Activated CD8-positive, alpha-beta memory T cell treated with anti-CD3 and anti-CD28 coated beads, Interleukin-2, amount 50 U/mL, for 4 hours (primary cell): ENCODE measurements at regions not wholly inside any gene's neighbourhood (a gene's known extent, or its start where the extent isn't known, plus 50 kb on each side); places are given as distances from the start of the nearest gene placed in this dataset.
"Not testable (repeated sequence)": the region's sequence is repeated elsewhere in the genome, so short reads cannot be mapped to it uniquely, and the experiment has no call there.

ENCODE experiments used
- DNase-seq: peaks from one replicate; pipeline ENCODE4 v3.0.0-alpha.2; 2020

DNA sequence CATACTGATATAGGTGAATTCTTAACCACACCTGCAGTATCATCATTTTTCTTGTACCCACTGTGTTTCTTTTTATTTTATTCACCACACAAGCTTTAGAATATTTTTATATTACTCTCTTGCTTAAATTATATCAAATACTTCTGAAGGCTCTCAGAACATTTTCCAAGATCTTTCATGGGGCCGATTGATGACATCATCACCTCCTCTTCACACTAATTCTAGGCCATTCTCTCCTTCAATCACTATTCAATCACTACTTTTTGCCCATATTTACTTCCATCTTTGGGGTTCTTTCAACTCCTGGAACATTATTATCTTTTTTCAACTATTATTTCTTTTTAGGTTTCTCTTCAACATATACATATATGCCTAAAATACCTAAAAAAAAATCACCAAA lies 1438.8 kb upstream of the ALCAM start:
- DNase-seq: no peak

DNA sequence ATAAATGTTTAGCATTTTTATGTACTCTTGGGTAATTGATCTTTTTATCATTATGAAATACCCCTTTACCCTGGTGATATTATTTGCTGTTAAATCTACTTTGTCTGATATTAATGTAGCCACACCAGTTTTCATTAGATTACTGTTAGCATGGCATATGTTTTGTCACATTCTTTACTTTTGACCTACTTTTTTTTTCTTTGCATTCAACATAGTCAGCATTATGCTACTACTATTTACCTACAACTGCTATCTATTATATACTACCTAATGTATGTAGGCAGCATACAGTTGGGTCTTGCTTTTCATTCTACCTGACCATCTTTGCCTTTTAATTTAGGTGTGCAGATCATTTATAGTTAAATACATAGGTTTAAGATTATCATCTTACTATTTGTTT lies 1429.6 kb upstream of the ALCAM start:
- DNase-seq: no peak

DNA sequence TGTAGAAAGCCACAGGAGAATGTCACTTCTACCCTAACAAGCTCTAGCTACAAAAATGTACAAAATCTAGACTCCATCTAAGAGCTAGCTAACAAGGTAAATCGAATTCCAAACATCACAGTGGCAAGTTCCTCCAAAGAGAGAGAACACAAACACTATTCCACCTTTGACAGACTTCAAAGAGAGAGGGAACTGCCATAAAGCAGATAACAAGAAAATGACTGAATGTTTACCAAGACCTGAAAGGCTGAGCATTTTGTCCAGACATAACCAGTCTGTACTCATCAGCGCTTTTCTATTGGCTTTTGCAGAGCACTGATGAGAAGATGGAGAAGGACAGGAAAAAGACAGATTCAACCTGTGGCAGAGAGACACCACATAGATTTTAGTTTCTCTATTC lies 1419.6 kb upstream of the ALCAM start:
- DNase-seq: no peak

DNA sequence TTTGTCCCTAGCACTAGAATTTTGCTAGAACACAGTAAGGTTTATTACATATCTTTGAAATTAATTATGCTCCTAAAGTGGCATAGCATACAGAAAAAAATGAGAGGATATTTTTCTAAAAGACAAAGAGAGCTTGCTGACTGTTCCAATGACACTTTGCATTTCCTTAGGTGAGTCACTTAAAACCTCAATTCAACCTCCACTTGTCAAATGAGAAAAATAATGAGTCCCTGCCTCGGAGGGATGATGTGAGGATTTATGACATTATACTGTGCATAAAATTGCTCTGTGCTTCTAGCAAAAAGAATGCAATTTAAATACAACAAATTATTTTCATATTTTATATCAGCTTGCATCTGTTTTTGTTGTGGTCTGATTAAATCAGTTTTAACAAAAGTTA lies 1417.0 kb upstream of the ALCAM start:
- no peak for DNase-seq

DNA sequence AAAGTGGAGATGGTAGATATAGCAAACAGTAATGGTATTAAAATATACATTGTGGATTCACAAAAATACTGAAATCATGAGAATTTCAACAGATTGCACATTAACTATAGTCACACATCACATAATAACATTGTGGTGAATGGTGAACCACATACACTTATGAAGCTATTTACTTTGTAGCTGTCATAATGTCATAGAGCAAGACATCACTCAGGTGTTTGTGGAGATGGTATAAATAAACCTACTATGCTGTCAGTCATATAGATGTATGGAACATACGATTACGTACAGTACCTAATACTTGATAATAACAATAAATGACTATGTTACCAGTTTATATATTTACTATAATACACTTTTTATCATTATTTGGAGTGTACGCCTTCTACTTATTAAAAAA lies 1416.0 kb upstream of the ALCAM start:
- DNase-seq: no peak

DNA sequence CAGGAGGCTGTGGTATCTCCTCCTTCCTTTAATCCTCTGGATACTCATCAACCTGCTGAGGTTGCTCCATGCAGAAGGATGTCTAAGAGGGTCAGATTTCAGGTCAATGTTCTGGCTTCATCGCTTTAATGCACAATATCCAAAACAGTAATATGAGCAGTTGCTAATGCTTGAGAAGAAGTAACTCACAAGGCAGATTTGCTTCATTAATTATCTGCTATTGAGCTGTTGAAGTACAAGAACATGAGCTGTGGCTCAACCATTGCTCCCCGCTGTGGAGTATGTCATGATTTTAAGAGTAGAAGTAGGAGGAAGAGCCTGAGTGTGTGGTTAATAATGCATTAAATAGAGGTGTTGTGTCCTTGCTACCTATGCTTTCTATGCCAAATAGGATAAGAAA lies 1412.9 kb upstream of the ALCAM start:
- no peak for DNase-seq

DNA sequence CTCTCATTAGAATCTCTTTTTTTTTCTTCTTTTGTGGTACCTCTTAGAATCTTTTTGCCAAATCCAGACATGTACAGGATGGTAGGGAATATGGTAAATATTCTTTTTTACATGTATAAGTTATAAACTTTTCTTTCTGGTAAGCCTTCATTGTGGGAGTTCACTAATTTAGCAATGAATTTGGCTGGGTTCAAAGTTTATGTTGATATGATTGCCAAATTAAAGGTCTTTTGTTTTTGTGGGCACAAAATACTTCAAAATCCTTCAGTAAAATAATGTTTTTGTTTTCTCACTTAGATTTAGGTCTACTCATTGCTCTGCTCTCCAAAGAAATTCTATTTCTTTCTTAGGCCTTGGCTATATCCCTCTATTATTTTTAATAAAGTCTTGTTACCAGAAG lies 1405.9 kb upstream of the ALCAM start:
- DNase-seq: no peak

DNA sequence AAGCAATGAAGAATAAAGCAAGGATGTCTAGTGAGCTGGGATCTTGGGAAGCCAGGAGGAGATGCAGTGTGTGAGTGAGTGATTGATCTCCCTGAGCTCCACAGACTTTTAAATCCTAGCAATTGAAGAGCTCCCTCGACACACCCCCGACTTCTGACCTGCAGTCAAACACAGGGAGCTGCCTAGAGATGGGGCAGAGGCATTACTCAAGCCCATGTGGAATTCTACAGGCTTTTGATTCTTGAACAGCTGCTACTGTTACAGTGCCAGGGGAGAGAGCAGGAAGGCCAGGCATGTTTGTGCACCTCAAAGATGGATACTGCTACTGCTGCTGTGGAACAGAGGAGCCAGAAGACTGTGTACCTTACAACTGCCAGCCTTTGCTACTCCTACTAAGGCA lies 1403.1 kb upstream of the ALCAM start:
- DNase-seq: no peak

DNA sequence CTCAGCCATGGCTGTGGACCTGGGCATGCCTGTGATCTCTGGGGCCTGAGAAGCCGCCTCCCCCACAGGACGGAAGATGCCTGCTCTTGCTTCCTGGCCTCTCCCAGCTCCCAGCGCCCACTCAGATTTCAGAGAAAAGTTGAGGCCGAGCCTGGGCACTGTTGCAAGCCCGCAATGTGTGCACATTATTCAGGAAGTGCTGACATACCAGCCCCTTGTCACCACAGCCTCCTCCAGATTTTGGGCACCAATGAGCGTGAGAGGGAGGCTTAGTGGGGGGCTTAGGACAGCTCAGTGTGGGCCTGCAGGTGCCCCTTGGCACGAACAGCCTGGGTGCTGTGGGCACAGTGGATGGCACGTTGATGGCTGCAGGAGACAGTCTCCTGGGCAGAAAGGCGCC lies 1400.9 kb upstream of the ALCAM start:
- no peak for DNase-seq

DNA sequence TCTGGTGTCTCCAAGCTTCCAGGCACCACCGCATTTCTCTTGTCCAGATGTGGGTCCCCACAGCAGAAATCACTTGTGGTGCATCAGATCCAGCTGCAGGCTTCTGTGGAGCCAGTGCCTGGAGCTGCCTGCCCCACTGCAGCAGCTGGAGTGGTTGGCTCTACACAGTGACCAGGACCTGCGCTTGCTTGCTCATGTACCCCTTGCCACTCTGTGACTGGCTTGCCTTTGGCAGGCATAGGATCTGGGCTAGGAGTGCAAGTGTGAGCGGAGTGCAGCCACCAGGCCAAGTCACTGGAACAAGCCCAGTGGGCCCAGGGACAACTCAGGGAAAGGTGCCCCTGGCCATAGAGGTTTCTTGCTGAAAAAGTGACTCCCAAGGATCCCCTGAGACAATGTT lies 1400.0 kb upstream of the ALCAM start:
- no peak for DNase-seq

DNA sequence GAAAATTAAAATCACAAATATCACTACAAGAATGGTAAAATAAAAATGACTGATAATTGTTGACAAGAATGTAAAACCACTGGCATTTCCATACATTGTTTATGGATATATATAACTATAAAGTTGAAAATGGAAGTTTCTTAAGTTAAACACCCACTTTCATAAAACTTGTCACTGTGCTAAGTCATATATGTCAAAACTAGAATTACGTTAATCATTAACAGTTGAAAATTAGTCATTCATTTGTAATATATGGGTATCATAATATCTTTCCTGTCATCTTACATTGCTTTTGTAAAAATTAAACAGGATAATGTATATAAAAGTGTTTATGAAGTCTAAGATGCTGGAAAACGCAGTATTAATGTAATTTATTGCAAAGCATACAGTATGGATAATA lies 1398.6 kb upstream of the ALCAM start:
- DNase-seq: no peak

DNA sequence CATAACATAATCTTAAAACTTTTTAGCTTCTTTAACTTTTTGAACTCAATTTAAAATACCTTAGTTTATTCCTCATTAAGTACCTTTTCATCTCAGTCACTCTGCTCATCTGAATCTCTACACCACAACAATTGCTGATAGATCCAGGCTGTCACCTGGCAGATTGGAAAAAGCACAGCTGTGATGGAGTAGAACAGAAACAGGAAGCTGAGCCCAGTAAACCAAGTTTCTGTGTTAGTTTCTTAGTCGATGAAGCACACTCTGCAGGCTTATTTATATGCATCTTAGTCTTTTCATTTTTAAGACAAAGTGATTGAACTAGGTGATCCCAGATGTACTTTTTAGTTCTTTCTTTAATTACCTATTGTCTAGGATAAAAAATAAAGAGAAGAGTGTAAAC lies 1398.0 kb upstream of the ALCAM start:
- DNase-seq: no peak

DNA sequence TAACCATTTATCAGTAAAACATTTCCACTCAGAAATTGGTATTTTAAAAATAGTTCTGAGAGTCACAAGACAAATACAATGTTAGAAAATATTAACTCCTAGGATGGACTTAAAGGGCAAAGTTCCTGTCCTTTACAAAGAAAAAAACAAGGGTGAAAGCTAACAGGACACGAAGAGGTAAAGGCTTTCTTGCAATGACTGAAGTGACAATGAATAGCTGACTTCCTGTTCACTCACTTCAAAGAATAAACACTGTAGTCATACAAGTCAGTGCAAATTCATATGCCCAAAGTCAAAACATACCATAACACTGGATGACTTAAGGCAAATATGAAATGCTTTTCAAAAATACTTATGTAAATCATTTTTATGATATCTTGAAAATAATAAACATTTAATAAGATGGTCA lies 1389.8 kb upstream of the ALCAM start:
- DNase-seq: no peak

DNA sequence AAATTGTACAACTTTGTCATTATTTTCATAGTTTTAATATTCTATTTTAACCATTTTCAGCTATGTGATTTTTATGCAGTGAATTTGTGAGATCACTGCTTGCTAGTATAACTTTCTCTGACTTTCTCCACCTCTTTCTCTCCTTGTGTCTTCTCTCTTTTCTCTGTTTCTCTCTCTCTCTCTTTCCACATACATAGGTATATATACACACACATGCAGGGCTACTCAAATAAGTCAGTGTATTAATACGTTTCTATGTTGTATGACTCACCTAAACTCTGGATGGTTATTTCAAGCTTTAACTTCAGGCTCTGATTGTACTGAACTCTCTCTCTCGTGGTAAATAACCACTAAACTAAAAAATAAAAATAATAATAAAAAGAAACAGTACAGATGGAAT lies 1389.3 kb upstream of the ALCAM start:
- no peak for DNase-seq

DNA sequence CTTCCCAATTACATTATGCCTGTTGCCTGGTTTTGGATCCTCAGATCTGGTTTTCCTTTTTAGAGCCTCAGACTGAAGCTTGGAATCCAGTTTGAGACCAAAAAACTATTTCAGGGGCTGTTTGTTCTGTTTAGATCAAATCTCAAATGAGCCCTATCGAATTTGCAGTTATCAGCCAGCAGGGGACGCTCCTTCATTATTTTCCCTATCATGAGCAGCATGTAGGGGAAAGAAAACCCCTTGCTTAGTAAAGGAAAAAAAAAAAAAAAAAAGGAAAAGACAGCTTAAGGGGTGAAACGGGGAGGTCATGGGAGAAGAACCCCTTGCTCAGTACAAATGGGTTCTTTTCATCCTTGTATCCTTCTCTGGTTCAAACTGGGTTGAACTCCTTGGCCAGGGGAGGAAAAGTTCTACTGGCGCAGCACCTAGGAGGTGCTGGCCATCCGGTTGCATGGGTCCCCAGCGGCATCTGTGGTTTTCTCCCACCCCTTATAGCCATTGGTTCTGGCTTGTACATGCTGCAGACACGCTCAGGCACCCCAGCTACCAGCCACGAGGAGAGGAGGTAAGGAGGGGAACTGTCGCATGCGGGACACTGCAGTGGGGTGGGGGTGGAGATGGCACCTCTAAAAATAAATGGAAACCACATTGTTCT lies 1375.1 kb upstream of the ALCAM start:
- DNase-seq: no peak

DNA sequence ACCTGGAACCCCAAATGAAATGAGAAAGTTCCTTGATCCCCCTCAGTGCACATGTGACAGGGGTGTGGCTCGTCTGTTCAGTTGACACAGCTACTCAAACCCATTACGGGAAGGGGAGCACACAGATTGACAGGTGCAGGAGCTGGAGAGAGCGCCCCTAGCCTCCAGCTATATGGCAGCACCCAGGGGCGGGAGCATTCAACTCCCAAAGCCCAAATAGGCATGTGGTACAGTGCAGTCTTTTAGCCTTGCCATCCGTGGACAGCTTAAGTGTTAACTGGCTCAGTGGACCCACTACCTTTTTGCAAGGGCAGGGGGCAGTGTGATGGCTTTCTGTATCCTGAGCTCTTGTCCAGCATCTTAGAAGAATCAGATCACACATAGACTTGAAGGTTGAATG lies 1374.2 kb upstream of the ALCAM start:
- no peak for DNase-seq

DNA sequence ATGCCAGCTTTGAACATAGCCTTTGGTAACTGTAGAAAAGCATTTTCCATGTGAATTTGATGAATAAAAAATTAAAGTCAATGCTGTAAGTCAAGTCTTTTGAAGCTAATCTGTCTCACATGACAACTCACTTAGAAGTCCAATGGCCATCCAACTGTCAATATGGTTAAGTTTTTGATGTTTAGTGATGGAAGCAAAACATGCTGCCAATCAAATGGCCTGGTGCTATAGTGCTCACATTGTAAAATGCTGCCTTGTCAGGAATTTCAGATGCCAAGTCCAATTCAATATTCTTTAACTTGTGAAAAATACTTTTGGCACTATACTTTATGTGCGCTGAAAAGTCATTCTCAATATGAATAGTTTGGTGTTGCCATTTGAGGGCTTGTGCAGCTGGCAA lies 1361.8 kb upstream of the ALCAM start:
- no peak for DNase-seq

DNA sequence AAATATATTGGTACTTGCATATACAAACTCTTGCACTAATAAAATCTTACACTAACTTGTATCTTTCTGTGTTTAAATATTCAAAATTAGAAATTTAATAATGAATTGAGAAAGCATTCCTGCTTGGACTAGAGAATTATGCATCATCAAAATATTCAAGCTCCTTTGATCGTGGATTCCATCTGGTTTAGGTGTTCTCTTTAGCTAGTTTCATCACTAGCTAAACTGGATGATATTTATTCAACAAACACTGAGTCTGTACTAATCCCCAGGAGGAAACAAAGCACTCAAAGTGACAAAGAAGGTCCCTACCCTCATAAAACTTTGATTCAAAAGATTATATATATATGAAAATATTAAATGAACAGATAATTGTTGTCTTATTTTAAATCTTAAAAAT lies 1360.9 kb upstream of the ALCAM start:
- DNase-seq: no peak

DNA sequence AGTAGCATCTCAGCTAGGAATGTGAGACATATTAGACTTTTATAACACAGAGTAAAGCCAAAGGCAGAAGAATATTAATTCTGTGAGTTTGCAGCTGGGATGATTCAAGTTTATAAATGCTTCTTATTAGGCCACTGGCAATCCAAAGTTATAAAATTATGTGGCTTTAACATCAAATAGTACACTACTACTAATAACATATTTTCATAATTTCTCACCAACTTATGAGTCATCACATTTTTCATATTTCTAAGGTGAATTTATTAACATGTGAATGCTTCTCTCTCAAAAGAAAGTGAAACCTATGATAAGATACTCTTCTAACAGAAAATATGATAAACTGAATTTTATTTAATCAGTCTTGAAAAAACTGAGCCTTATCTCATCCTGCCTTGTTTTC lies 1348.2 kb upstream of the ALCAM start:
- no peak for DNase-seq

DNA sequence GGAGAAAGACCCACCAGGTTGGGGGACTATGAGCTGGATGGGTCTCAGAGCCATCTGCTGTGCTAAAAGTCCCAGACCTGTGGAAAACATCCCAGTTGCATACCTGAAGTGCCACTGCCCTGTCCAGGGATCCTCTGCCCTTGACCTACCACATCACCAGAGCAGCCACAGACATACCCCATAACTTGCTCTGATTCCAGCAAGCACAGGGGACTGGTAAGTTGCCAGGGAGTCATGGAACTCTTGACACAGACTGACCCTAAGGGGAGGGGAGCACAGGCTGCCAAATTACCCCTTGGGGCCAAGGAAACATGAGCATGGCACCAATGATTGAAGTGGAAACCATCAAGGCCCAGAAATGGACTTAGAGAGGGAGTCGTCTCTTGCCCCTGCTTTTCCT lies 1335.1 kb upstream of the ALCAM start:
- no peak for DNase-seq

DNA sequence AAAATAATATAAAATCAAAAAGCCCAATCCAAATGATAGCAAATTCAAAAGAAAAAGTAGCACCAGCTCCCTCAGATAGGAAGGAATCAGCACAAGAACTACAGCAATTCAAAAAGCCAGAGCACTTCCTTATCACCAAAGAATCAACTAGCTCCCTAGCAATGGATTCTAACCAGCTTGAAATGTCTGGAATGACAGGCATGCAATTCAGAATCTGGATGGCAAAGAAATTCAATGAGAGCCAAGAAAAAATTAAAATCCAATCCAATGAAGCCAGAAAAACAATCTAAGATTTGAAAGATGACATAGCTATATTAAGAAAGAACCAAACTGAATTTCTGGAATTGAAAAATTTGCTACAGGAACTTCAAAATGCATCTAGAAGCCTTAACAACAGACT lies 1334.4 kb upstream of the ALCAM start:
- DNase-seq: no peak

DNA sequence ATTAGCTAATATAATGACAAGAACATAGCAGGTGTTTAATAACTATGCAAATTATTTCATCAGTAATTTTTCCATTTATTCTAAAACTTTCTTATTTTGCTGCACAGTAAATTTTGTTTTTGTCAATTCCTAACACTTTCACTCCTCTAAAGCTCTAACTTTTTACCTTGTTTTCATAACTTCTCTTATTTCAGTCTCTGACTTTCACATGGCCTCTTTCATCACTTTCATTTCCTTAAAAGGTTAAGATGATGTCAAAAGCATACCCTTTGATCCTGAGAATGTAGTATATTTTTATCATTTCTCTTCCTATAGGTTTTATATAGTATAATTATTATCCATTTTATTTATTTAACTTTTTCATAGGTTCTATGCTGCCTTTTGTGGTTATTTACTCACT lies 1325.8 kb upstream of the ALCAM start:
- DNase-seq: no peak

DNA sequence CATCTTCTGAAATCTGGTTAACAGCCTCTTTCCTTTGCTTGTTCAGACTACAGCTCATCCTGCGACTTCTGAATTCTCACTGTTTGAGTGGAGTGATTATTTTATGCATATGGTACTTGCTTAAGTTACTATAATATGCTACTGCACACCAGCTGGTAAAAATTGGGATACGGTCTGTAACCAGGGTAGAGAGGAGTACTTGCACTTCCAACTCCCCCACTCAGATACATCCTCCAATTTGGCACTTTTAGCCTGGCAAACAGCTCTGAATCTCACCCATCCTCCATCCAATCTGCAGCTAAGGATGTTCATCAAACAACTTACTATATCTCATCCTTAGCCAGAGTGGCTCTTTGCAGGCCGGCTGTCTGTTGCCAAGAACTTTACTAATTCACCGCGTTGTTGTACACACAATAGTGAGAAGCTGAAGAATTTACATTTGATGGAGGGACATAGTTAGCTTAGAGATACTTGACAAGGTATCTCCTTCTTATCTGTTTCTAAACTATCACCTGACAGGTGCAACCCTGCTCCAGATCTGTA lies 1323.6 kb upstream of the ALCAM start:
- not testable (repeated sequence) for DNase-seq

DNA sequence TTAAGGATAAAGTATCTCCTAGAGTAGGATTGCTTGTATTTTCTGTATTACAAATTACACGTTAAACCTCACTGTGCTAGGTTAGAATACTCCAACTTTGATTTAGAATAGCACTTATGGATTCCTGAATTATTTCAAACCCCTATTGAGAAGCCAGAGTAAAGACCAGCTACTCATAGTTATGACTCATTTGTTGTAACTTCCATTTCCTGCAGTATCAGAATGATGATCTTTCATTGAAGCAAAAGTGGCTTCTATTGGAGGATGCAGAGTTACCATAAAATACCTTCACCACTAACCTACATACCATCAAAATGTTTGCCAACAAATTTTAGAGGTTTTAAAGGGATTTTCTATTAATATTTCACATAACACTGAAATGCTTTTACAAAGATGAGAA lies 1322.7 kb upstream of the ALCAM start:
- no peak for DNase-seq

DNA sequence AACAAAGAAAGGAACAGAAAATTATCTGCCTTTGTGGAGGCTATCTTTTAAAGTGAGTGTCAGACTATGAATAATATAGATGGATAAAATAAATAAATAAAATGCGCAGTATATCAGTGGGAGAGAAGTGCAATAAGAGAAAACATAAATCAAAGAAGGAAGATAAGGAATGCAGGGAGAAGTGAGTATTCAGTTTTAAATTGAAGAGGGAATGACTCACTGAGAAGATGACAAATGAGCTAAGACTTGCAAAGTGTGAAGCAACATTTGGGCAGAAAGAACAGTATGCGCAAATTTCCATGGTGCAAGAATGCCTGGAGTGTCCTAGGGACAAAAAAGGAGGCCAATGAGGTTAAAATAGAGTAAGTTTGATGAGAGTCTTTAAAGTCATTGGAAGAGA lies 1300.1 kb upstream of the ALCAM start:
- DNase-seq: no peak

DNA sequence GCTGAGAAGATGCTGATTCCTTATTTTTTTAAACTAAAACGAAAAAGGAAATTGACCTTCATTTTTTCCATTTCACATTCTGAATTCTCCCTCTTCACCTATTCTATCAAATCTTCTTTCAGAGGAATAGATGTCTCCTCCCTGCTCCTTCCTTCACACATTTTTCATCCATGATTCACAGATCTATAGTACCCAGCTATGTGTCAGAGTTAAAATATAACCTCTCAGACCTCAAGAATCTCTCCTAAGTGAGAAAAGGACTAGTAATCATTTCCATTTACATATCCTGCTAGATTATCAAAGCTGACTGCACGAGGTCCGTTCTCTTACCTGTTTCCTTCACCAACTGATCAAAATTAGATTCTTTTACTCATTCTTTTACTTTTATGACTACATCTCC lies 1297.6 kb upstream of the ALCAM start:
- DNase-seq: no peak
